ENCODE measurements at regions not wholly inside any gene's neighbourhood (a gene's known extent, or its start where the extent isn't known, plus 50 kb on each side); places are given as distances from the start of the nearest gene placed in this dataset.

- Histone ChIP-seq H2AFZ (ENCODE audit: insufficient read depth, low read depth, low read length, poor library complexity, severe bottlenecking) (no peak overlapping the region), H3K4me2 (replicated peaks; ENCODE audit: extremely low read depth, low read length, poor library complexity, severe bottlenecking) (no peak overlapping the region), H3K9ac (ENCODE audit: insufficient read depth, low read length, poor library complexity, severe bottlenecking) (no peak overlapping the region), H3K4me3 (replicated peaks in 1 of 3; ENCODE audit: low read depth in 2 of 3, low read length in 3 of 3) (no peak overlapping the region), H3K4me1 (ENCODE audit: control insufficient read depth in 1 of 2, insufficient read depth in 2 of 2, low read length in 2 of 2) (no peaks in the 10 kb centered on the region), H4K20me1 (ENCODE audit: insufficient read depth, low read length) (no peaks in the 10 kb centered on the region), H3K9me3 (replicated peaks in 1 of 2; ENCODE audit: control insufficient read depth in 1 of 2, insufficient read depth in 1 of 2, low read length in 2 of 2) (no peaks in the 10 kb centered on the region), H3K27ac (ENCODE audit: low read depth in 1 of 2, low read length in 2 of 2) (no peak overlapping the region), H3K79me2 (ENCODE audit: insufficient read depth, low read length) (no peaks in the 10 kb centered on the region), H3K27me3 (ENCODE audit: control insufficient read depth in 2 of 2, insufficient read depth in 2 of 2, low read length in 2 of 2) (peaks cover 3 to 8% of the 10 kb centered on the region in 2 donors), H3K36me3 (replicated peaks in 1 of 2; ENCODE audit: control insufficient read depth in 1 of 2, insufficient read depth in 2 of 2, low read length in 2 of 2) (no peaks in the 10 kb centered on the region)
- Mint-ChIP-seq H3K4me3 (no peak overlapping the region), H3K27ac (no peak overlapping the region), H3K36me3 (no peaks in the 10 kb centered on the region), H3K27me3 (ENCODE audit: low read depth in 3 of 3) (peaks cover 4 to 7% (median 7%) of the 10 kb centered on the region in 3 donors), H3K4me1 (no peaks in the 10 kb centered on the region), H3K9me3 (peaks cover 0 to 1% (median 0%) of the 10 kb centered on the region in 7 donors)
- no peak for DNase-seq
- no peak for TF ChIP-seq CTCF (IDR thresholded peaks at IDR 0.05)
- intact Hi-C loops (cut with micrococcal nuclease): loop anchor here in 1 of 2 donors (10.0 kb wide), 1 partner anchor 743 kb away; no protein-coding TSS in a partner anchor
- 88% methylated on average over 7 of the region's 7 CpGs for WGBS (ENCODE audit: insufficient coverage)
These were observed 511.1 kb downstream of the DIRAS2 start for GRCh38 chr9:90131568-90131967.

GRCh38 chr9:90132866-90133265 is 509.8 kb downstream of the DIRAS2 start:
- H3K9me3 ChIP-seq (replicated peaks in 1 of 2; ENCODE audit: control insufficient read depth in 1 of 2, insufficient read depth in 1 of 2, low read length in 2 of 2): no peaks in the 10 kb centered on the region
- Mint-ChIP-seq H3K4me1 (no peaks in the 10 kb centered on the region), H3K27me3 (ENCODE audit: low read depth in 3 of 3) (peaks cover 0 to 9% (median 7%) of the 10 kb centered on the region in 3 donors), H3K36me3 (no peaks in the 10 kb centered on the region), H3K4me3 (no peak overlapping the region), H3K9me3 (peaks cover 0 to 1% (median 0%) of the 10 kb centered on the region in 7 donors), H3K27ac (no peak overlapping the region)
- H3K27me3 ChIP-seq (ENCODE audit: control insufficient read depth in 2 of 2, insufficient read depth in 2 of 2, low read length in 2 of 2): peaks cover 3 to 8% of the 10 kb centered on the region in 2 donors
- no peaks in the 10 kb centered on the region for H3K79me2 ChIP-seq (ENCODE audit: insufficient read depth, low read length)
- H2AFZ ChIP-seq (ENCODE audit: insufficient read depth, low read depth, low read length, poor library complexity, severe bottlenecking): no peak overlapping the region
- intact Hi-C loops (cut with micrococcal nuclease): loop anchor here in 1 of 2 donors (10.0 kb wide), 1 partner anchor 742 kb away; no protein-coding TSS in a partner anchor
- H3K4me1 ChIP-seq (ENCODE audit: control insufficient read depth in 1 of 2, insufficient read depth in 2 of 2, low read length in 2 of 2): no peaks in the 10 kb centered on the region
- no peaks in the 10 kb centered on the region for H3K36me3 ChIP-seq (replicated peaks in 1 of 2; ENCODE audit: control insufficient read depth in 1 of 2, insufficient read depth in 2 of 2, low read length in 2 of 2)
- TF ChIP-seq CTCF (IDR thresholded peaks at IDR 0.05): no peak
- no peak overlapping the region for H3K4me3 ChIP-seq (replicated peaks in 1 of 3; ENCODE audit: low read depth in 2 of 3, low read length in 3 of 3)
- H3K27ac ChIP-seq (ENCODE audit: low read depth in 1 of 2, low read length in 2 of 2): no peak overlapping the region
- H3K9ac ChIP-seq (ENCODE audit: insufficient read depth, low read length, poor library complexity, severe bottlenecking): no peak overlapping the region
- H3K4me2 ChIP-seq (replicated peaks; ENCODE audit: extremely low read depth, low read length, poor library complexity, severe bottlenecking): no peak overlapping the region
- DNase-seq: no peak
- no peaks in the 10 kb centered on the region for H4K20me1 ChIP-seq (ENCODE audit: insufficient read depth, low read length)
